Raji (cell line): ENCODE measurements at regions not wholly inside any gene's neighbourhood (a gene's known extent, or its start where the extent isn't known, plus 50 kb on each side); places are given as distances from the start of the nearest gene placed in this dataset.

ENCODE experiments used
- POLR2A ChIP-seq: IDR thresholded peaks from 2 replicates; pipeline ENCODE4 v1.6.1; 2011; ENCODE audit warnings: low read depth, low read length, control low read depth; ENCODE audit not compliant: insufficient read depth

GRCh38 chr9:110110154-110110553 is 97.8 kb downstream of the C9orf152 start:
- TF ChIP-seq POLR2A = no peak

GRCh38 chr9:110111868-110112267 is 96.1 kb downstream of the C9orf152 start:
- TF ChIP-seq POLR2A = no peak

GRCh38 chr9:110112792-110113191 is 95.2 kb downstream of the C9orf152 start:
- TF ChIP-seq POLR2A = no peak

- TF ChIP-seq POLR2A = no peak
Observed at GRCh38 chr9:110114086-110114858, 93.7 kb downstream of the C9orf152 start.

- TF ChIP-seq POLR2A = no peak
Observed at GRCh38 chr9:110114859-110115201, 93.1 kb downstream of the C9orf152 start.

- no peak for TF ChIP-seq POLR2A
Observed at GRCh38 chr9:110115341-110115820, 92.6 kb downstream of the C9orf152 start.

- TF ChIP-seq POLR2A = no peak
Observed at GRCh38 chr9:110115826-110116542, 92.0 kb downstream of the C9orf152 start.

GRCh38 chr9:110116543-110116885 is 91.4 kb downstream of the C9orf152 start:
- no peak for TF ChIP-seq POLR2A

GRCh38 chr9:110121170-110121569 is 86.8 kb downstream of the C9orf152 start:
- TF ChIP-seq POLR2A = no peak

- no peak for TF ChIP-seq POLR2A
Observed at GRCh38 chr9:110123341-110124095, 84.4 kb downstream of the C9orf152 start.

GRCh38 chr9:110124439-110124838 is 83.5 kb downstream of the C9orf152 start:
- TF ChIP-seq POLR2A = no peak

GRCh38 chr9:110125207-110125751 is 82.7 kb downstream of the C9orf152 start:
- no peak for TF ChIP-seq POLR2A

- TF ChIP-seq POLR2A = no peak
Observed at GRCh38 chr9:110125763-110126351, 82.1 kb downstream of the C9orf152 start.

- TF ChIP-seq POLR2A = no peak
Observed at GRCh38 chr9:110126499-110126941, 81.4 kb downstream of the C9orf152 start.
